Cardiac muscle cell (in vitro differentiated cells and primary cell): ENCODE measurements at regions not wholly inside any gene's neighbourhood (a gene's known extent, or its start where the extent isn't known, plus 50 kb on each side); places are given as distances from the start of the nearest gene placed in this dataset.
A peak's percentile ranks its signal among the peaks of the same experiment; 100 is the strongest.

Source experiments
- DNase-seq, 2 donors: peaks; one replicate each; pipeline versions ENCODE4 v3.0.0 to v3.0.0-alpha.2; 2010 to 2017; ENCODE audit warnings: low read depth in 1 of 2, low spot score in 1 of 2
- H3K27ac ChIP-seq: fragments of 200-600 bp; sonication (generic); 2 replicates; pipeline ENCODE4 v1.5.1; 2016
- H3K27me3 ChIP-seq: fragments of 200-600 bp; sonication (generic); 2 replicates; pipeline ENCODE4 v1.6.0; 2016; ENCODE audit warnings: control low read depth
- H3K36me3 ChIP-seq: fragments of 200-600 bp; sonication (generic); 2 replicates; pipeline ENCODE4 v1.5.1; 2016; ENCODE audit warnings: control low read depth
- H3K4me1 ChIP-seq: fragments of 200-600 bp; sonication (generic); 2 replicates; pipeline ENCODE4 v1.8.1; 2017; ENCODE audit warnings: low read depth, mild to moderate bottlenecking, mixed run types
- H3K4me3 ChIP-seq: fragments of 200-600 bp; sonication (generic); 2 replicates; pipeline ENCODE4 v1.5.1; 2016; ENCODE audit warnings: mild to moderate bottlenecking
- H3K9me3 ChIP-seq: fragments of 200-600 bp; sonication (generic); 2 replicates; pipeline ENCODE4 v1.5.1; 2017; ENCODE audit warnings: low read depth, mild to moderate bottlenecking, control low read depth
- CTCF ChIP-seq: IDR thresholded peaks from 2 replicates; pipeline ENCODE4 v1.5.1; 2012; ENCODE audit warnings: low read depth, mild to moderate bottlenecking, low read length

DNA sequence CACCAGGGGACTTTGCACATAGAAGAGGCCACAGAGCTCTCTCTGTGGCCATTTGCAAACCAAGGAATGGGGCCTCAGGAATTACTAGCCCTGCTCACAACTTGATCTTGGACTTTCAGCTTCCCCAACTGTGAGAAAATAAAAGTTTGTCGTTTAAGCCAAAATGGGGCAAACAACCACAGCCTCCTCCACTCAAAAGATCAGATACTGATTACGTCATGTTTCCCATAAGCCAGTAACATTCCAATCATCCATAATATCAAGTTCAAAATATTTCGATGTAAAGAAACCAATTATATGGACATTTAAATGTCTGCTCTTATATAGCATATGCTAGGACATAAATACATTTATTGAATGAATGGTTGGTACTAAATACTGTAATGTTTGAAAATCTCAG, 307.5 kb upstream of the HAND2 start:
- Histone ChIP-seq H3K4me1 (peaks cover 32% of the 10 kb centered on the region), H3K36me3 (no peaks in the 10 kb centered on the region), H3K4me3 (no peak overlapping the region), H3K9me3 (no peaks in the 10 kb centered on the region), H3K27ac (no peak overlapping the region), H3K27me3 (no peaks in the 10 kb centered on the region)
- no peak for DNase-seq
- no peak for TF ChIP-seq CTCF

DNA sequence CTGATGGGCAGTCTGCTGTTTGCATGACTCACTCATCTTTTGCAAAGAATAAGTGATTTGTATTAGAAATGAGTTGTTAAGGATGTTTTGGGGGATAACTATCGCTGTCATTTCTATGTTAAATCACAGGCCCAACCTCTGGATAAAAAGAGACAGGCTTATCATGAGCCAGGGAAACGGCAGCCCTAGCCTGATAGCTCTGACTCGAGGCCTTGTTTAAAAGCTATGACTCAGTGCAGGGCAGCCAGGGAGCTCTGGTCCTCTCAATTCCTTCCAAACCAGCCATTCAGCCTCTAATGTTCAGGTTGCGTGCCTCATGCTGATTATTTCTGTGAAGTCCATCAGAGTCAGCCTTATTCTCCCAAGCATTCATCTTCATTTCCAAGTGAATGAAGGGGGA, 305.9 kb upstream of the HAND2 start:
- Histone ChIP-seq H3K27ac (peak overlapping the region; percentile 83), H3K9me3 (no peaks in the 10 kb centered on the region), H3K36me3 (no peaks in the 10 kb centered on the region), H3K4me3 (no peak overlapping the region), H3K27me3 (no peaks in the 10 kb centered on the region), H3K4me1 (peaks cover 32% of the 10 kb centered on the region)
- TF ChIP-seq CTCF: no peak
- DNase-seq: peak; percentile 74 to 80

- no peaks in the 10 kb centered on the region for H3K9me3 ChIP-seq
- H3K27ac ChIP-seq: peak overlapping the region; percentile 82
- H3K36me3 ChIP-seq: no peaks in the 10 kb centered on the region
- no peak overlapping the region for H3K4me3 ChIP-seq
- no peaks in the 10 kb centered on the region for H3K27me3 ChIP-seq
- peak; percentile 23 for TF ChIP-seq CTCF
- H3K4me1 ChIP-seq: peaks cover 32% of the 10 kb centered on the region
- DNase-seq: peak in 1 of 2 donors; percentile 32
Measured at GRCh38 chr4:173834151-173834550, 304.1 kb upstream of the HAND2 start.

DNA sequence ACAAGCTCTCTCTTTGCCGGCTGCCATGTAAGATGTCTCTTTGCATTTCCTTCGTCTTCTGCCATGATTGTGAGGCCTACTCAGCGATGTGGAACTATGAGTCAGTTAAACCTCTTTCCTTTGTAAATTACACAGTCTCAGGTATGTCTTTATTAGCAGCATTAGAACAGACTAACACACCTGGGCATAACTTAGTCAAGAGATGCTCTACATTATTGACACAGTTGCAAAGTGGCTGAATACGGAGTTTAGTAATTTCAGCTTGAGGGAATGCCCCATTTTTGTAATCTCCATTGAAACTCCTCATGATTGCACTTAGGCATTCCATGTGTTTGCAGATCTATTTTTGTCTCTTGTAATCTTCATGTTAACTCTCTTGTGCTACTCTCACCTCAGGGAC, 299.5 kb upstream of the HAND2 start:
- no peaks in the 10 kb centered on the region for H3K36me3 ChIP-seq
- no peak for TF ChIP-seq CTCF

GRCh38 chr4:173827707-173828106, 297.7 kb upstream of the HAND2 start:
- Histone ChIP-seq H3K9me3 (no peaks in the 10 kb centered on the region), H3K4me1 (peaks cover 7% of the 10 kb centered on the region), H3K27ac (no peak overlapping the region), H3K36me3 (no peaks in the 10 kb centered on the region), H3K27me3 (no peaks in the 10 kb centered on the region), H3K4me3 (no peak overlapping the region)
- DNase-seq: peak in 1 of 2 donors; percentile 14
- peak; percentile 6 for TF ChIP-seq CTCF

More for the DNA sequence above, 299.5 kb upstream of the HAND2 start:
- Histone ChIP-seq H3K27me3 (no peaks in the 10 kb centered on the region), H3K4me3 (no peak overlapping the region), H3K27ac (no peak overlapping the region), H3K4me1 (peaks cover 22% of the 10 kb centered on the region), H3K9me3 (no peaks in the 10 kb centered on the region)
- no peak for DNase-seq

DNA sequence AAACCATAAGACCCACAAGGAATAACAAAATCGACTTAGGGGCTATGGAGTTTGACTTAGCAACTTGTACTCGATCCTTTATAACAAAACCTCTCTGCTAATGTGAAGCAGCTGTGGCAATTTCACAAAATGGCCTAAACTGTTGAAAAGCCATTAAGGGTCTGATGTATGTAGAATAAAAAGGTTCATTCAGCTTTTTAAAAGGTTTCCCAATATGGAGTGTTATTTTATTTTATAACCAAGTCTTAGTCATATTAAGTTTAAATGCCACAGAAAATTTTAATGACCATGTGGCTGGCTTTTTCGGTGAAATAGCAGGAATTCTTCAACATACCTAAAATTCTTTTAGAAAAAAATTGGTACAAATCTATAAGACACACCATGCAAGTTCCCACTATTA, 291.8 kb upstream of the HAND2 start:
- H3K4me1 ChIP-seq: peaks cover 2% of the 10 kb centered on the region
- no peak for TF ChIP-seq CTCF
- no peaks in the 10 kb centered on the region for H3K27me3 ChIP-seq
- no peaks in the 10 kb centered on the region for H3K36me3 ChIP-seq
- no peak overlapping the region for H3K27ac ChIP-seq
- DNase-seq: no peak
- H3K9me3 ChIP-seq: no peaks in the 10 kb centered on the region
- no peak overlapping the region for H3K4me3 ChIP-seq
